IPS-NIHi11 (cell line): ENCODE measurements at regions not wholly inside any gene's neighbourhood (a gene's known extent, or its start where the extent isn't known, plus 50 kb on each side); places are given as distances from the start of the nearest gene placed in this dataset.
A peak's percentile ranks its signal among the peaks of the same experiment; 100 is the strongest.

Experiments used
- DNase-seq: peaks from one replicate; pipeline ENCODE4 v3.0.0; 2012; ENCODE audit warnings: mixed read lengths, low spot score

DNA sequence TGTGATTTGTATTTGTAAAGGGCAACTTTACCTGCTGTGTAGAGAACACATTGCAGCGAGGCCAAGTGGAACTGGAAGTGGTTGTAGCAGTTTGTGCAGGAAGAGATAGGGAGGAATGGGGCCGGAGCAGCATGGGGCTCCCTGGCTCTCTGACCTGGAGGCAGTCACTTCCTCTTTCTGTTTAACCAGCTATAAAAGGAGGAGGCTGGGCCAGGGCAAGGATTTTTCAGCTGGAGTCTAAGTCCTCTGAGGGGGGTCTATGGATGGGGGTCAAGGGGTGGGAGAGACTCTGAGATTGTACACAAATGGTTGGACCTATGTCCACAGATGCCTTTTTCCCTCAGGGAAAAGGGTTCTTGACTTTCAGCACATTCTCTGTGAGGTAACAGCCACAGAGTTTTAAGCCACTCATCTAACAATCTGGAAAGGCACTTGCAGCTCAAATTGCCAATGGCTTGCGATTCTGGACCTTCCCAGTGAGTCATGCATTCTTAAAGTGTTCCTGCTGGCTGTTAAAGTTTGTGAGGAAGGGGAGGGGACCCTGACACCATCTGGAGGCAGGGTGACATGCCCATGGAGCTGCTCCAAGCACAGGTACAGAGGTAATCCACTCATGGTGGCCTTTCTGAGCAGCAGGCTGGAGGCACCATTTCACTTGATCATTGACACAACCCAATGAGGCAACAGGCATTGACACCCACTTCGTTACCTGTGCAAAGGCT, 347.0 kb downstream of the CYRIA start:
- DNase-seq, result peak; percentile 48

DNA sequence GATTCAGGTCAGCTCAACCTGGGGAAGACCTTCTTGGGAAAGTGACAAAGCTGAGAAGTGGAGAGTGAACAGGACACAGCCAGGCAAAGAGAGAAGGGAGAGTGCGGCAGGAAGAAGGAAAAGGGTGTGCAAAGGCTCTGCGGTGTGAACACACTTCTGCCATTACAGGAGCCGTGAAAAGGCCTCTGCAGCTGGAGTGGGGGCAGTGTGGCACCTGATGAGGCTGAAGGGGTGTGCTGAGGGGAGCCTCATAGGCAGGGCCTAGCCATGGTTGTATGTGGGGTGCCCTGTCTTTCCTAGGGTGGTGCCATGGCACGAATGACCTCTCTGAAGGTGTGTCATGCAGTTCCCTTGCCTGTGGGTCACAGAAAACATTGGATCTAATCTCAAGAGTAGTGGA, 347.6 kb downstream of the CYRIA start:
- DNase-seq, result no peak

GRCh38 chr2:16317211-16317830, 348.3 kb downstream of the CYRIA start:
- DNase-seq, result no peak

DNA sequence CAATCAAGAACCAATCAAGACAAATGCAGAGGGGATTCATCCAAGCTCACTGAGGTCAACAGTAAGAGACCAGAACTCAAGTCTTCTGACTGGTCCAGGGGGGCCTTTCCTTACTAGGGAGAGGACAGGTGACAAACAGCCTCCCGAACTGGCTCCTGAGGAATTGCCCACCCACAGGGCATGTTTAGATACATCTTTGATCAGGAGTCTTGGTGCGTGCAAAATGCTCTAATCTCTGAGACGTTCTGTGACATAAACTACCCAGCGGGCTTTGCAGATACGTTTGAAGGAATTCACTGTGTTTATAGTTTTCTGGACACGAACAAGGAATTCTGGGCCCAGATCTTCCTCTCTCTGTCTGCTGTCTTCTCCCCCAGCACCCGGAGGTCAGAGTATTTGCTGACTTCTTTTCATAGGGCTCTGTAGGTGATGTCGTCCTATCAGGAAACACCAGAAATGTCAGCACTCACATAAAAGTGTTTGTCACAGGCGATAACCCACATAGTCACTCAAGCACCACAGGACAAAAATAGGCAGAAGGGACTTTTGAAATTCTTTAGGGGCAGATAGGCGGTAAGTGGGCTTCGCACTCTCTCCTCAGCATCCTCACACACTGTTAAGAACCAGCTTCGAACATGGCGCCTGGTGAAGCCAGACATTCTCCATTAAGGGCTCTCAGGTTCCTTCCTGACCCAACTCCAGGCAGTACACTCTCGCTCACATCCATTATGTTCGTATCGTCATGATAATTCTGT, 349.0 kb downstream of the CYRIA start:
- DNase-seq, result no peak

DNA sequence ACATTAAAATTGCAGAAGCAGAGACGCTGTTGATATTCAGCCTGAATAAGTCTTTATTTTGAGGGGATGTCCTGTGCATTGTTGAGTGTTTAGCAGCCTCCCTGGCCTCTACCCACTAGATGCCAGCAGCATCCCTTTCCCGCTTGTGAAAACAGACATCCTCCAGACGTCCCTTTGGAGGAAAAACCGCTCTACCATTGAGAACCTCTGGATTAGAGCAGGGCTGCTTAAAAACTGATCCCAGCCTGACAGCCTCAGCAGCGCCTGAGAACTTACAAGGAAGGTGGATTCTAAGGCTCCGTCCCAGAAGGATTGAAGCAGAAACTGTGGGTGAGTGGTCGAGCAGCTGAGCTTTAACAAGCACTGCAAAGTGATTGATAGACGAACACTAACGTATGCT, 349.7 kb downstream of the CYRIA start:
- DNase-seq, result no peak

- DNase-seq, result no peak
These were observed 350.2 kb downstream of the CYRIA start for GRCh38 chr2:16315458-16315835.

GRCh38 chr2:16314691-16315457, 350.8 kb downstream of the CYRIA start:
- DNase-seq, result no peak

- no peak for DNase-seq
These were observed 351.6 kb downstream of the CYRIA start for GRCh38 chr2:16314001-16314400.

- no peak for DNase-seq
These were observed 352.2 kb downstream of the CYRIA start for GRCh38 chr2:16313235-16313975.

DNA sequence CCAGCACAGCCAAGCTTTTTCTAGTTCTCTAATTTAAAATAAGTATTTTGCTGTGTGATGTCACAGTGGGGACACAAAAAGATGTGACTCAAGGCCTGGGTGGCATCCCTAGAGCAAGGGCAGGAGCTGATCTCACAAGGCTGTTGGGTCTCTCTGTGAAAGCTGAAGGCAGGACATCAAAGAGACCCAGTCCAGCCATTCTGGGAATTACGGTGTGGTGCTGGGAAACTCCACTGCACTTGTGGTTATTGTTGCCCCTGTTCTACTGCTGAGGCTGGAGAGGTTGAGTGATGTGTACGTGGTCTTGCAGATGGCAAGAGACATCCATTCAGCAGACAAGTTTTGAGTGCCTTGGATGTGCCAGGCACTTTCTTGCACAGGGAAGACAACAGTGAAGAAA, 352.9 kb downstream of the CYRIA start:
- no peak for DNase-seq

DNA sequence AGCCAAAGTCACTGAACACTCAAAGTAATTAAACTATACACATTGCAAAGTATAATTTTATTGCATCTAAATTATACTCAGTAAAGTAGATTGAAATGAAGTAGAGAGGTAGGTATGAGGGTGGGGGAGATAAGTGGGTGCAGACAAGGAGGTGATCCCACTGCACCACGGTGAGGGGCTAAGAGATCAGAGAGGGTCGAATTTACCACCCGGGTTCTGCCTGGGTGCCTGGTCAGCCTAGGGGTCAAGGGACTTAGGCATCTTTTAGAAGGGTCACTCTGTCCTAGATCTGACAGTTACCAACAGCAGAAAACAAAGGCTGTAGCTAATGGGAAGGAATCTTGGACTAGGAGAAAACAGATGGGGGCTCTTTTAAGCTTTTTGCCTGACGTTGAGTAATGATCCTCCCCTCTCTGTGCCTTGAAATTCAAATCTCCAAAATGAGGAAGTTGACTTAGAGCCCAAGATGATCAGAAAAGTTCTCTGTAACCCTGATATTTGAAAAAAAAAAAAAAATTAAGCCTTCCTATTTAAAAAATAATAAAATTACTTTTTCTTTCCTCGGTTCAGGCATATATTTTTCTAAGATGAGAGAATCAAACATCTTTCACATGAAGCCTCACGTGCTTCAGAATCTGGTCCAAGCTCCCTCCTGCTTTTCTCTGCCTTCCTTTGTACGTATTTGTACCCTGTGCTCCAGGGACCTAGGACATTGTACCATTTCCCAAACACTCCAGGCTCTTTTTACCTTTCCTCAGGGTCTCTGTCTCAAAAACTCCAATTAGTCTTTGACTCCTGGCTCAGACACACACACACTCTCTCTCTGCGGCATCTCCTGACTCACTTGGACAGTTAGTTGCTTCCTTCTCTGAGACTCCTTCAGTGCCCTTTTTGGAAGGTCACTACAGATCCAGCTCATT, 353.9 kb downstream of the CYRIA start:
- no peak for DNase-seq

- no peak for DNase-seq
These were observed 356.8 kb downstream of the CYRIA start for GRCh38 chr2:16308816-16309215.

- DNase-seq, result no peak
These were observed 360.6 kb downstream of the CYRIA start for GRCh38 chr2:16304876-16305590.

- peak; percentile 31 for DNase-seq
These were observed 361.9 kb downstream of the CYRIA start for GRCh38 chr2:16303761-16304160.

DNA sequence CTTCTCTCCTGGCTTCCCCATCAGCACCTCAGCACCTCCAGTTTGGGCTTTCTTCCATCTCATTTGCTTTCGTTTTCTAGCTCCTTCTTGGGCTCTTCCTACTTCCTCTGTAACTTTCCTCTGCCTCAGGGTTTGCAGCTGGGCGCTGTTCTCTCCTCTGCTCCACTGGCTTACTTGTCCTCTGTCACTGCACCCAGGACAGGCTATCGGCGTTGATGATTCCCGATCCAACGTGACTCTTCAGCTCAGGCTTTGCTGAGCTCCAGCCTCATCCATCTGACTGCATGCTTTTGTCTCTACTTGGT, 362.4 kb downstream of the CYRIA start:
- no peak for DNase-seq

DNA sequence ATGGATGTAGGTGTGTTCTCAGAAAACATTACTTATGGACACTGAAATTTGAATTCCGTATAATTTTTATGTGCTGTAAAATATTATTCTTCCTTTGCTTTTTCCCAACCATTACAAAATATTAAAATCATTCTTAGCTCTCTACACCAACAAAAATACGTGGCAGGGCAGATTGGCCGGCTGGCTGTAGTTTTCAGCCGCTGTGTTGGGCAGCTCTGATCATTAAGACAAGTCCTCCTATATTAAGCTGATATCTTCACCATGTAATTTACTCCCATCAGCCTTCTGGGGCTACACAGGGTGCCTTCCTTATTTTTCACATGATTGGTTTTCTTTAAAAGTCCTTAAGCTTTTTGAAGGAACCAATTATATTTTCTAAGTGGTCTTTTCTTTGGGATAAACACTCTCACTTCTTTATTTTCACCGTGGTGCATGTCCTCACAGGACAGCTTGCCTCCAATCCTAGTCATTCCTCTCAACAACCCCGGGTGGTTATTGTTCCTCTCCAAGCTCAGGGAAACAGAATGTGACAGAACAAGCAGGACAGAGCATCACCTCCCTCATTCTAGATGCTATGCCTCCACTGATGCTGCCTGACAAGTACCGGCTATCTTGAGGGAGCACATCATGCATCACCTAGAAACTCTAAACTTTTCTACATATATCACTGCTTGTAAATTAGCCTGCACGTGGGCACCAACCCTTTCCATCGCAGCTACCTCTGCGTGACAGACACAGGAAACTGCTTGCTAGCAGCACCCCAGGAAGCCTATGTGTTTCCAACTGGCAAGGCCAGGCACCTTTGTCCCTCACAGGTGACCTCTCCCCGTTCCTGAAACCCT, 362.3 kb downstream of the MYCN start:
- DNase-seq, result no peak

DNA sequence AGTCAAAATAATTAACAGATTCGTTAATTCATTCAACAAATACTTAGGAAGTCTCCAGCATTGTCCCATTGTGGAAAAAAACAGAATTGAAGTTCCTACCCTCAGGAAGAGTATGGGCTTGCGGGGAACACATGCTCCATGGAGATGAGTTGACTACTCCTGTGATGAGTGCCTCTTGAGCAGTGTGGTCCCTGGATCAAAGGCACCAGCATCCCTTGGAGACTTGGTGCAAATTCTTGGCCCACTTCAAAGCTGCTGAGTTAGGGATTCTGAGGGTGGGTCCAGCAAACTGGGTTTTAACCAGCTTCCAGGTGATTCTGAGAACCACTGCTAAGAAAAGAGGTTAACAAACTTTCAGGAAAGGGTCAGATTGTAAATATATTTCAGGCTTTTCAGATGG, 361.6 kb downstream of the MYCN start:
- DNase-seq, result no peak

GRCh38 chr2:16298866-16299265, 358.5 kb downstream of the MYCN start:
- no peak for DNase-seq
